ENCODE measurements at regions not wholly inside any gene's neighbourhood (a gene's known extent, or its start where the extent isn't known, plus 50 kb on each side); places are given as distances from the start of the nearest gene placed in this dataset.
"Not testable (repeated sequence)": the region's sequence is repeated elsewhere in the genome, so short reads cannot be mapped to it uniquely, and the experiment has no call there.

GRCh38 chr13:107811233-107812013 lies 403.9 kb downstream of the LIG4 start:
- no peak for DNase-seq

- no peak for DNase-seq
These were observed 406.2 kb downstream of the LIG4 start for GRCh38 chr13:107809125-107809524.

- no peak for DNase-seq
These were observed 406.9 kb downstream of the LIG4 start for GRCh38 chr13:107808389-107808788.

GRCh38 chr13:107807306-107808073 lies 407.8 kb downstream of the LIG4 start:
- DNase-seq: no peak

GRCh38 chr13:107806726-107807125 lies 408.6 kb downstream of the LIG4 start:
- no peak for DNase-seq

GRCh38 chr13:107803822-107804495 lies 411.4 kb downstream of the LIG4 start:
- DNase-seq: no peak

GRCh38 chr13:107801621-107802020 lies 413.7 kb downstream of the LIG4 start:
- DNase-seq: no peak

GRCh38 chr13:107799001-107799400 lies 416.3 kb downstream of the LIG4 start:
- no peak for DNase-seq

- no peak for DNase-seq
These were observed 424.9 kb downstream of the LIG4 start for GRCh38 chr13:107790397-107790796.

- DNase-seq: no peak
These were observed 426.7 kb downstream of the LIG4 start for GRCh38 chr13:107788464-107789165.

- DNase-seq: not testable (repeated sequence)
These were observed 432.7 kb downstream of the LIG4 start for GRCh38 chr13:107782646-107783045.

- DNase-seq: no peak
These were observed 437.2 kb downstream of the LIG4 start for GRCh38 chr13:107778094-107778493.

GRCh38 chr13:107770541-107770940 lies 444.8 kb downstream of the LIG4 start:
- DNase-seq: no peak

GRCh38 chr13:107767119-107767518 lies 448.2 kb downstream of the LIG4 start:
- no peak for DNase-seq

- DNase-seq: no peak
These were observed 449.5 kb downstream of the LIG4 start for GRCh38 chr13:107765724-107766401.

GRCh38 chr13:107764046-107764445 lies 451.3 kb downstream of the LIG4 start:
- no peak for DNase-seq

GRCh38 chr13:107753748-107754147 lies 461.6 kb downstream of the LIG4 start:
- DNase-seq: no peak

GRCh38 chr13:107753291-107753690 lies 462.0 kb downstream of the LIG4 start:
- no peak for DNase-seq

GRCh38 chr13:107743983-107744382 lies 471.4 kb downstream of the LIG4 start:
- DNase-seq: no peak

- no peak for DNase-seq
These were observed 471.8 kb downstream of the LIG4 start for GRCh38 chr13:107743526-107743925.

- DNase-seq: no peak
These were observed 472.2 kb downstream of the LIG4 start for GRCh38 chr13:107743100-107743499.

GRCh38 chr13:107742544-107742943 lies 472.8 kb downstream of the LIG4 start:
- no peak for DNase-seq

Measured in NCI-H2171 treated with DMSO at 0.1 percent for 48 hours (cell line).